Heart right ventricle (tissue), 16 donors: ENCODE measurements at regions not wholly inside any gene's neighbourhood (a gene's known extent, or its start where the extent isn't known, plus 50 kb on each side); places are given as distances from the start of the nearest gene placed in this dataset.

ENCODE experiments used
- ATAC-seq, 8 donors: fragments of 200-7000 bp; cut with Tn5 transposase; one replicate each; pipeline ENCODE4 v1.9.1; 2020; ENCODE audit warnings: mild to moderate bottlenecking in 8 of 8, moderate library complexity in 8 of 8, moderate number of reproducible peaks in 1 of 8
- DNase-seq, 2 donors: peaks; one replicate each; pipeline ENCODE4 v3.0.0-alpha.2; 2020
- H3K27ac ChIP-seq, 10 donors: fragments of 200-600 bp; sonication (generic) in 2 of 10; one replicate each; pipeline versions ENCODE4 v1.5.0 to v1.8.0; 2020 to 2022; ENCODE audit warnings: mild to moderate bottlenecking in 3 of 10
- H3K27me3 ChIP-seq, 7 donors: fragments of 200-600 bp; one replicate each; pipeline ENCODE4 v1.8.0; 2021 to 2022; ENCODE audit warnings: mild to moderate bottlenecking in 2 of 7
- H3K36me3 ChIP-seq, 9 donors: fragments of 200-600 bp; sonication (generic) in 1 of 9; one replicate each; pipeline versions ENCODE4 v1.5.0 to v1.8.0; 2020 to 2022; ENCODE audit warnings: mild to moderate bottlenecking in 2 of 9
- H3K4me1 ChIP-seq, 9 donors: fragments of 200-600 bp; sonication (generic) in 1 of 9; one replicate each; pipeline versions ENCODE4 v1.5.0 to v1.8.0; 2020 to 2022; ENCODE audit warnings: mild to moderate bottlenecking in 4 of 9
- H3K4me3 ChIP-seq, 10 donors: fragments of 200-600 bp; sonication (generic) in 2 of 10; one replicate each; pipeline versions ENCODE4 v1.5.0 to v1.8.0; 2020 to 2022; ENCODE audit warnings: mild to moderate bottlenecking in 7 of 10, moderate library complexity in 2 of 10
- H3K9me3 ChIP-seq, 11 donors: fragments of 200-600 bp in 10 of 11; sonication (generic) in 2 of 11; one replicate each; pipeline versions ENCODE4 v1.5.0 to v1.8.0; 2013 to 2022; ENCODE audit warnings: mild to moderate bottlenecking in 2 of 11, control low read depth in 1 of 11, moderate library complexity in 1 of 11
- CTCF ChIP-seq, 9 donors: fragments of 200-600 bp; sonication (generic) in 2 of 9; IDR thresholded peaks; one replicate each; pipeline versions ENCODE4 v1.5.0 to v1.8.0; 2021 to 2022; ENCODE audit warnings: antibody characterized with exemption in 9 of 9, mild to moderate bottlenecking in 5 of 9, moderate library complexity in 1 of 9
- WGBS, 2 donors: extraction: QIAGEN DNeasy Blood & Tissue Kit; methylation state at CpG; one replicate each; pipeline ENCODE4 v1.1.7; 2013; ENCODE audit warnings: inconsistent platforms in 1 of 2; 5-methylcytosine and 5-hydroxymethylcytosine counted together
- intact Hi-C, 10 donors: fragments of 100-400 bp; cut with DNase I; formaldehyde crosslinking; loops; one replicate each; pipeline versions ENCODE4 v1.11.1 to v1.14.2; 2022
- donor health status: Arrhythmogenic right ventricular cardiomyopathy.
- donor health status: ischemic (EF 13 %, LVEDD 7.1; RV severe dilation, severe dysfunction).
- donor health status: healthy with polysubstance abuse.
- donor health status: DM: no; HTN: yes; CAD: no.
- donor health status: DM: no; HTN: no; CAD: no.
- donor health status: ischemic (EF 25% LVEDD 6.9; RV normal size, moderate dysfunction).
- donor health status: ischemic (EF 25% LVEDD 5.7; RV mildly dilated, moderate dysfunction).
- donor health status: healthy.
- donor health status: DM: yes; HTN: yes; CAD: no.
- donor health status: Ischemic cardiomyopathy.
- donor health status: ischemic (EF 35%, LVEDD 5.7; RV mildly dilated, moderate dysfunction).
- donor health status: nonischemic (EF 11% LVEDD 7.7; RV severe dilation, severe dysfunction).
- donor health status: DM: yes; HTN: yes; CAD: no.
- donor health status: PGD.
- donor health status: ischemic (EF 29% LVEDD 5.4; RV normal size, mild dysfunction).
- donor health status: nonischemic (EF 23%, LVEDD 6.1; RV moderate dilation, normal function).

- 84 to 85% methylated on average over 9 of the region's 9 CpGs for WGBS, 2 donors
- H3K4me1 ChIP-seq = no peaks in the 10 kb centered on the region
- ATAC-seq (no peak), DNase-seq (no peak)
- intact Hi-C loops = no loop called here
- H3K27ac ChIP-seq = no peak overlapping the region
- TF ChIP-seq CTCF (IDR thresholded peaks at IDR 0.05) = no peak
- H3K36me3 ChIP-seq = no peaks in the 10 kb centered on the region
- no peaks in the 10 kb centered on the region for H3K9me3 ChIP-seq
- H3K4me3 ChIP-seq = no peak overlapping the region
- peaks cover 0 to 4% (median 0%) of the 10 kb centered on the region in 7 donors for H3K27me3 ChIP-seq
Observed at GRCh38 chr3:72692990-72693389, 155.3 kb downstream of the SHQ1 start.

- no peak overlapping the region for H3K4me3 ChIP-seq
- no peak for ATAC-seq
- intact Hi-C loops = no loop called here
- H3K4me1 ChIP-seq = no peaks in the 10 kb centered on the region
- WGBS, 2 donors = 84 to 92% methylated on average over 5 of the region's 5 CpGs
- no peak for TF ChIP-seq CTCF (IDR thresholded peaks at IDR 0.05)
- H3K27me3 ChIP-seq = peaks cover 0 to 4% (median 0%) of the 10 kb centered on the region in 7 donors
- no peaks in the 10 kb centered on the region for H3K36me3 ChIP-seq
- H3K27ac ChIP-seq = no peak overlapping the region
- no peaks in the 10 kb centered on the region for H3K9me3 ChIP-seq
- no peak for DNase-seq
Observed at GRCh38 chr3:72690629-72691028, 157.6 kb downstream of the SHQ1 start.

GRCh38 chr3:72682936-72683452 lies 165.3 kb downstream of the SHQ1 start:
- intact Hi-C loops = no loop called here
- H3K27ac ChIP-seq = no peak overlapping the region
- H3K9me3 ChIP-seq = peaks cover 0 to 6% (median 0%) of the 10 kb centered on the region in 11 donors
- H3K4me1 ChIP-seq = no peaks in the 10 kb centered on the region
- ATAC-seq = no peak
- no peaks in the 10 kb centered on the region for H3K27me3 ChIP-seq
- no peak overlapping the region for H3K4me3 ChIP-seq
- no peak for TF ChIP-seq CTCF (IDR thresholded peaks at IDR 0.05)
- no peak for DNase-seq
- WGBS, 2 donors = 71 to 86% methylated on average over 2 of the region's 2 CpGs
- H3K36me3 ChIP-seq = no peaks in the 10 kb centered on the region

DNA sequence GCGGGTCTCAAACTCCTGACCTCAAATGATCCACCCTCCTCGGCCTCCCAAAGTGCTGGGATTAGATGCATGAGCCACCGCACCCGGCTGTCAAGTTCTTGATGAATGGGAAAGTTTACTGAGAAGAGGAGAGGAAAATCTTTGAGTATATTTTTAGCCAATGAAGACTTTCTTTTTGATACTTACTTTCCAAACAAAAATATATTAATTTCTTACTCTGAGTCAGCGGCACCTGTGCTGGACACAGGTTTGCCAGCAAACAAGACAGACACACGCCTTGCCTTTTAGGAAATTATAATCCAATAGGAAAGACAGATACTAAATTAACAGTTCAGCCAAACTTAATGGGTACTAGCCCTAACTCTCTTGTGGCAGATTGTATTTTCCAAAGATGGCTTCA lies 166.6 kb downstream of the SHQ1 start:
- no peak for DNase-seq
- Histone ChIP-seq H3K36me3 (no peaks in the 10 kb centered on the region), H3K9me3 (peaks cover 0 to 6% (median 0%) of the 10 kb centered on the region in 11 donors), H3K27me3 (no peaks in the 10 kb centered on the region), H3K4me1 (no peaks in the 10 kb centered on the region), H3K27ac (no peak overlapping the region), H3K4me3 (no peak overlapping the region)
- WGBS, 2 donors = 95 to 96% methylated on average over 6 of the region's 6 CpGs
- no peak for ATAC-seq
- intact Hi-C loops = no loop called here
- TF ChIP-seq CTCF (IDR thresholded peaks at IDR 0.05) = no peak
